GM18951 (cell line): ENCODE measurements at regions not wholly inside any gene's neighbourhood (a gene's known extent, or its start where the extent isn't known, plus 50 kb on each side); places are given as distances from the start of the nearest gene placed in this dataset.
"Not testable (repeated sequence)": the region's sequence is repeated elsewhere in the genome, so short reads cannot be mapped to it uniquely, and the experiment has no call there.

Experiments used
- POLR2A ChIP-seq: IDR thresholded peaks from 4 replicates; pipeline ENCODE4 v1.6.1; 2011; ENCODE audit warnings: mild to moderate bottlenecking; ENCODE audit not compliant: insufficient read length, insufficient read depth; ENCODE audit errors: extremely low read depth
- in situ Hi-C: fragments of 300-500 bp; cut with MboI; formaldehyde crosslinking; loops from one replicate; pipeline ENCODE4 v1.12.0; 2022; ENCODE audit warnings: low sequenced_read_pairs, mixed read lengths, inconsistent platforms; ENCODE audit not compliant: unreplicated experiment

GRCh38 chr5:67790390-67790789 is 425.2 kb upstream of the PIK3R1 start:
- no peak for TF ChIP-seq POLR2A
- in situ Hi-C loops = no loop called here

DNA sequence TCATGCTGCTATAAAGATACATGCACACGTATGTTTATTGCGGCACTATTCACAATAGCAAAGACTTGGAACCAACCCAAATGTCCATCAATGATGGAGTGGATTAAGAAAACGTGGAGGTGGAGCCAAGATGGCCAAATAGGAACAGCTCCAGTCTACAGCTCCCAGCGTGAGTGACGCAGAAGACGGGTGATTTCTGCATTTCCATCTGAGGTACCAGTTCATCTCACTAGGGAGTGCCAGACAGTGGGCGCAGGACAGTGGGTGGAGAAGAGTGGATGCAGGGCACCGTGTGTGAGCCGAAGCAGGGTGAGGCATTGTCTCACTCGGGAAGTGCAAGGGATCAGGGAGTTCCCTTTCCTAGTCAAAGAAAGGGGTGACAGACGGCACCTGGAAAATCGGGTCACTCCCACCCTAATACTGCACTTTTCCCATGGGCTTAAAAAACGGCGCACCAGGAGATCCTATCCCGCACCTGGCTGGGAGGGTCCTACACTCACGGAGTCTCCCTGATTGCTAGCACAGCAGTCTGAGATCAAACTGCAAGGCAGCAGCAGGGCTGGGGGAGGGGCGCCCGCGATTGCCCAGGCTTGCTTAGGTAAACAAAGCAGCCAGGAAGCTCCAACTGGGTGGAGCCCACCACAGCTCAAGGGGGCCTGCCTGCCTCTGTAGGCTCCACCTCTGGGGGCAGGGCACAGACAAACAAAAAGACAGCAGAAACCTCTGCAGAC is 435.5 kb upstream of the PIK3R1 start:
- in situ Hi-C loops = not testable (repeated sequence)

DNA sequence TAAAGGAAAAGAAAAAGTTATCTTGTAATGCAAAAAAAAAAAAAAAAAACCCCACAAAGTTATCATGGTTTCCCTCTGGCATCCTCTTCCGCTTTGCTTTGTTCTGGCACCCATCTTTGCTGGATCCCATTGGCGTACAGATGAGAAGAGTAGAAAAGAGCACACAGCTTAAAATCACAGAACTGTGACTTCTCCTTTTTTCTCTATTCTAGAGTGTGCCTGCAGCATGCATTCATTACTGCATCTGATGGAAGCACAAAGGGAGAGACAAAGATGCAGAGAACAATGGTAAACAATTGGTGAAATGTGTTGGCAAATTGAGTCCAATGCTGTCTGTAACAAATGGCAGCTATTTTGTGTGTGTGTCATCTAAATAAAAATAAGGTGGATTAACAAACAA is 440.8 kb upstream of the PIK3R1 start:
- in situ Hi-C loops = no loop called here
- TF ChIP-seq POLR2A = no peak

DNA sequence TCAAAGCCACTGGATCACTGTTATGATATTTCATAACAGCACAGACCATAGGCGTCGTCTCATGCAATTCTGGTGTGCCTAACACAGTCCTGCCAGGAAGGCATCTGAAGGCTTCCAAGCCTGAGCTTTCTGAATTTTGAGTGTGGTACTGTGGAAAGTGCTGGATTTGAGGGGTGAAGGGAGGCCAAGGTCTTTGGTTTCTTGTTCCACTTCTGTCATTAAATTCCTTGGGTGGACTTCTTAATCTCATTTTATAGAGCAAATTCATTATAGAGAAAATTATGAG is 441.3 kb upstream of the PIK3R1 start:
- in situ Hi-C loops = no loop called here
- no peak for TF ChIP-seq POLR2A

GRCh38 chr5:67773411-67774266 is 441.9 kb upstream of the PIK3R1 start:
- TF ChIP-seq POLR2A = no peak
- in situ Hi-C loops = no loop called here

GRCh38 chr5:67771791-67772190 is 443.8 kb upstream of the PIK3R1 start:
- in situ Hi-C loops = no loop called here
- no peak for TF ChIP-seq POLR2A

- no peak for TF ChIP-seq POLR2A
- in situ Hi-C loops = no loop called here
Observed at GRCh38 chr5:67771221-67771620, 444.3 kb upstream of the PIK3R1 start.

- no peak for TF ChIP-seq POLR2A
- in situ Hi-C loops = no loop called here
Observed at GRCh38 chr5:67770431-67771025, 445.0 kb upstream of the PIK3R1 start.

DNA sequence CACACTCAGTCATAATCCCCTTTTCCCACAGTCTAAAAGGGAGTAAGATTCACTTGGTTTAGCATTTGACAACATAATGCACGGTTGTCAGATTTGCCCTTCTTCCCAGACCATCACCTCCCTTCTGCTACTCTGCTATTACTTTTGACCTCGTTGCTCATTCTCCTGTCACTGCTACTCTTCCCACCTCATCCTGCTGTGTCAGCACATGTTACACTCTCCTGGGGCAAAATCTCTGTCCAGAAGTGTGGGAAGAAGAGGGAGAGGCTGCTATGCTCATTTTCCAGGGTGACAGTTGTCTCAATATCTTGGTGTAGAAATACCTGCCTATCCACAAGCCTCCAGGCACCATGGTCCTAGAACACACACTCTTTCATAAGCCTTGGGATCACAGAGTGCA is 449.9 kb upstream of the PIK3R1 start:
- no peak for TF ChIP-seq POLR2A
- in situ Hi-C loops = no loop called here

- in situ Hi-C loops = not testable (repeated sequence)
Observed at GRCh38 chr5:67757771-67758170, 457.8 kb upstream of the PIK3R1 start.

DNA sequence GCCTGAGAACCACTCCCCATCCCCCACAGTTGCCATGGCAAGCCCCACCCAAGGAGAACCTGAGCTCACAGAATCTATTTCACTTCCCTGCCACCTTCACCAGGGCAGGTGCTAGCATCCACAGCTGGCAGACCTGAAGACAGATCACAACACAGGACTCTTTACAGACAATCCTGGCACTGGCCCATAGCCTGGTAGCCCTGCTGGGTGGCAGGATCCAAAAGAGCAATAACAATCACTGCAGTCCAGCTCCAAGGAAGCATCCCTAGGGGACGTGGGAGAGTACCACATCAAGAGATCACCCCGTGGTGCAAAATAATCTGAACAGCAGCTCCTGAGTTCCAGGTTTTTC is 463.2 kb upstream of the PIK3R1 start:
- in situ Hi-C loops = no loop called here
- TF ChIP-seq POLR2A = no peak

GRCh38 chr5:67748165-67748690 is 467.3 kb upstream of the PIK3R1 start:
- in situ Hi-C loops = no loop called here
- no peak for TF ChIP-seq POLR2A

DNA sequence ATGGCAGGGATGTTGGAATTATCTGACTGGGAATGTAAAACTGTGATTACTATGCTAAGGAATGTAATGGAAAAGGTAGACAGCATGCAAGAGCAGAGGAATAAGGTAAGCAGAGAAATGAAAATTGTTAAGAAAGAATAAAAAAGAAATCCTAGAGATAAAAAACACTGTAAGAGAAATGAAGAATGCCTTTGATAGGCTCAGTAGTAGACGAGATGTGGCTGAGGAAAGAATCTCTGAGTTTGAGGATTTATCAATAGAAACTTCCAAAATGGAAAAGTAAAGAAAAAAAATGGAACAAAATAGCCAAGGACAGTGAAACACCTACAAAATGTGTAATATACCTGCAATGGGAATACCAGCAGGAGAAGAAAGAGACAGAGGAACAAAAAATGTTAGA is 468.5 kb upstream of the PIK3R1 start:
- TF ChIP-seq POLR2A = no peak
- in situ Hi-C loops = no loop called here

DNA sequence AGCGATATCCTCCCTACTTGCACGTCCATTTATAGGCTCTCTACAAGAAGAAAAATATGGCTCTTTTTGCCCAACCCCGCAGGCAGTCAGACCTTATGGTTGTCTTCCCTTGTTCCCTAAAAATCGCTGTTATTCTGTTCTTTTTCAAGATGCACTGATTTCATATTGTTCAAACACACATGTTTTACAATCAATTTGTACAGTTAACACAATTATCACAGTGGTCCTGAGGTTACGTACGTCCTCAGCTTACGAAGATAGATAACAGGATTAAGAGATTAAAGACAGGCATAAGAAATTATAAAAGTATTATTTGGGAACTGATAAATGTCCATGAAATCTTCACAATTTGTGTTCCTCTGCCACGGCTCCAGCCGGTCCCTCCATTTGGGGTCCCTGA is 468.9 kb upstream of the PIK3R1 start:
- in situ Hi-C loops = not testable (repeated sequence)
